Globus pallidus (tissue), 1 donor: ENCODE measurements at regions not wholly inside any gene's neighbourhood (a gene's known extent, or its start where the extent isn't known, plus 50 kb on each side); places are given as distances from the start of the nearest gene placed in this dataset.
"Not testable (repeated sequence)": the region's sequence is repeated elsewhere in the genome, so short reads cannot be mapped to it uniquely, and the experiment has no call there.

Experiments
- DNase-seq: peaks from one replicate; pipeline ENCODE4 v3.0.0-alpha.2; 2015; ENCODE audit warnings: low spot score

DNA sequence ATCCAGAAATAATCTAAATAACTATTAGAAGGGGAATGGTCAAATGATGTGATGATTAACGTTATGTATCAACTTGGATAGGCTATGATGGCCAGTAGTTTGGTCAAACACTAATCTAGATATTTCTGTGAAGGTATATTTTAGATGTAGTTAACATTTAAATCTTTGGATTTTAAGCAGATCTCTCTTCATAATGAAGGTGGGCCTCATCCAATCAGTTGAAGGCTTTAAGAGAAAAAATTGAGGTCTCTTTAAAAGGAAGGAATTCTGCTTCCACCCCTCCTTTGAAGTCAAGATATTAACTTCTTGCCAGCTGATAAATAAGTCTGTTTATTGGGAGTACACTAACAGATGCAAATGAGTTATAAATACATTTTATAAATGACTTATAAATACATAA lies 760.0 kb upstream of the SLC35B3 start:
- DNase-seq: no peak

DNA sequence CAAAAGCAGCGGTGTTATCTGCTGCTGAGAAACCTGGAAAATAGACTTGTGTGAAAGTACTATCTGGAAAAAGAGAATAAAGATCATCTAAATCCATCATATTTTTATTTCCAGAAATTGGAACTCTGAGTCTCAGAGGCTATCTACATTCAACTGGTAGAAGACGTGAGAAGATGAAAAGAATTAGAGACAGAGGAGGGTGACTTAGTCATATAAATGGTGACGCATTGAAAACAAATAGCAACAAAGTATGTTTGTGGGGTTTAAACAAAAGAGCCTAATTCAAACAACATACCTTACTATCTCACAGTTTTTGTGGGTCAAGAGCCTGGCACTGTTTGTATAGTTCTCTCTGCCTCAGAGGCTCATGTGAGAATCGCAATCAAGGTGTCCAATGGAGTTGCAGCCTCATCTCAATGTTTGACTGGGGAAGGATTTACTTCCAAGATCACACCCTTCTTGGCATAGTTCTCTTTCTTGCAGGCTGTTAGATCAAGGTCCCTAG lies 757.1 kb upstream of the SLC35B3 start:
- DNase-seq: no peak

DNA sequence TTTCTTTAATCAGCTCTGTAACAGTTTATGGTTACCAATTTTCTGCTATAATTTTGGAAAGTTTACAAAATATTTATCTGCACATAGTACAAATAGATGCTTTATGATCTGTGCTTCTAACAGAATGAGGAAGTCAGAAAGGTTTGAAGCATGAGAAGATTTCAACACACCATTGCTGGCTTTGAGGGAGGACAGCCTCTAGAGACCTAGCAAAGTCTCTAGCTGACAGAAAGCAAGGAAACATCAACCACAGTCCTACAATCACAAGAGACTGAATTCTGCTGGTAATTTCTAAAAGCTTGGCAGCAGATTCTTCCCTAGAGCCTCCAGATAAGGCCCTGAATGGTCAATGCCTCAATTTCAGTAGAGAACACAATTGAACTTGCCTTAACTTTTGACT lies 750.8 kb upstream of the SLC35B3 start:
- no peak for DNase-seq

DNA sequence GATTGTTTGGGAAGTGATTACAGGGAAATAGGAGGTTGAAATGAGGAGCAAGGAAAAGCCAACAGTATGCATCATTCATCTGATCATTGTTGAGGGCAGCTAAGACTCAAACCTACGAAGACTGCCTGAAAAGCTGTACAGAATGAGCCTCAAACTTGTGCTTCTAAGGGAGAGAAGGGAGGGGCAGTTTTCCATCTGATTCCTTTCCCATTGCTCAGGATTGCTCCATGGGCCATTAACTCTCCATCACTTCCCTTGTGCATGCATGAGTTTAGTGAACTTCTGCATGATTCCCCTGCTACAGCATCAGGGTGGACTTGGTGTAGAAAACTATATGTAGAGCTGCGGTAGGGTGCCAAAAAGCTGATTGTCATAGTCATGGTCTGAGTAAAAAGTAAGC lies 742.7 kb upstream of the SLC35B3 start:
- no peak for DNase-seq

DNA sequence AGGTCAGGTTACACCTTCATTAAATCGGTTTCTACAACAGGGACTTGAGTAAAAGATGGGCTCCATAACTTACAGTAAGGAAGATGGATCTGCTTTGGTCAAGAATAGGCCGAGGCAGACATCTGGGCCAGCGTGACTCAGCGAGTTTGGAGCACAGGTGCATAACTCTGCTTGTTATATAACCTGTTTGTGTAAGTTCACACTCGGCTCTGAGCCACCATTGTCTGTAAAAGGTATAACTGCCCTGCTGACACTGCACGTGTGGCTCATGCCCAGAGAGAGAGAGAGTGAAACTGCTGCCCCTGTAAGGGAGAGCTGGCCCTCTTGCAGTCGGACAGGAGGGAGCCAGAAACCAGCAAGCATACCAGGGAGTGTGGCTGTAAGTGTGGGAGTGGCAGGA lies 737.9 kb upstream of the SLC35B3 start:
- DNase-seq: no peak

DNA sequence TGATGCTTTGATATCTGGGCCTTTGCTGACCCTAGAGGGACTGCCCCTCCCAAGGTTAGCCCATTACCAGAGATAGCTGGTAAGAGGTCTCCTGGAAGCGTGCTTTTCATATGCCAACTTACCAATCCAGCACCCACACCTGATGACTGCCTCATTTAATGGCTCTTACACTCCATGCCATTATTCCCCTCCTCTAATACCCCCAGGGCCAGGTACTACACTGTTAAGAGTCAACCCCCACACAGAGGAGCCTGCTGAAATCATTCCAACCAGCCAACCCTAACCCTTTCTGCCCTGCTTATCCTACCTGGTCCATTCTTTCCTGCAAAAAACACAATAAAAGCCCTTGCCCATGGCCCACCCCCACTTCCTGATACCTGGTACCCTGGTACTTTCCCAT lies 736.8 kb upstream of the SLC35B3 start:
- no peak for DNase-seq

DNA sequence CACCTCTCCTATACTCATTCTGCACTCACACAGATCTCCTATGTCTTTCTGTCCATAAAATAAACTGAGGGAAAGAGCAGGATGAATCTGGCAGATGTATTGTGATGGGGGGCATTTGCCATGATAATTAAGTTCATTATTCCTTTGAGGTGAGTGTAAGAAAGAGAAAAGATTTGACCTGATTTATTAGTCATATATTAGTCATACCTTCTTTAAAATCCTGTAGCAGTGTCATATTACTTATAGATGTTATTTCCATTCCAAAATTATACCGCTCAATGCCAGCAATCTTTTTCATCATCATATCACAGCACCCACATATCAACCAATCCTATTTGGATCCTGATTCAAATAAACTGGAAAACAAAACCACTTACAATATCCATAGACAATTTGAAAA lies 733.3 kb upstream of the SLC35B3 start:
- no peak for DNase-seq

DNA sequence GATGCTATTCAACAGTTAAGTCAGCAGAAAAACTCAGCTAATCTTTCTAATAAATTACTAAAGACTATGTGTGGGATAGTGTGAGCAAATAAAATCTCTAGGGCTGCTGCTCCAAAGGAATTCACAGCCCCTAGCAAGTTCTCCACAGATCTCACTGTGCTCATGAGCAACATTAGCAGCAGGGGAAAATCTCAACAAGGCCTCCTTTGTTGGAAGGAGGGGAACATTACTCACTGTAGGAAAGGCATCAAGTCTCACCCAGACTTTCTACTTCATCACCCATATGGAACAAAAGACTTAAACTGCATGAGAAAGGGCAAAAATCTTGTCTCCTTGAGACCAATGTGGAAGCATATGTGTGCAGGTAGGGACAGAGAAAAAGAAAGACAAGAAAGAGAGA lies 726.4 kb upstream of the SLC35B3 start:
- DNase-seq: no peak

DNA sequence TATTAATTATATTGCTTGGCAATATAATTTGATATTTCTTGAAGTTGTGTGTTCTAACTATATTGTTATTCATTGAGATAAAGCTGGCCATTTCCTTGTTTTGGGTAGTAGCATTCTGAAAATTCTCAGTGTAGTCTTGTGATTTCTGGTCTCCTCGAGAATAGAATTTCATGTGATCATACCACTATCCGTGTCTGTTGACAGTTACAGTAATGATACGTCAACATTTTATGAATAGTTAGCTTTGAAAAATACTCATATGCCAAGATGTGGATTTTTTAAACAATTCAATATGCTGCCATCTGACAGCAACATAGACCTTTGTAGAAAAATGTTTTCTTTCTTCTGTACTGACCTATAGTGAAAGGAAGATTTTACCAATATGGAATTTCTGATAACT lies 723.7 kb upstream of the SLC35B3 start:
- DNase-seq: no peak

DNA sequence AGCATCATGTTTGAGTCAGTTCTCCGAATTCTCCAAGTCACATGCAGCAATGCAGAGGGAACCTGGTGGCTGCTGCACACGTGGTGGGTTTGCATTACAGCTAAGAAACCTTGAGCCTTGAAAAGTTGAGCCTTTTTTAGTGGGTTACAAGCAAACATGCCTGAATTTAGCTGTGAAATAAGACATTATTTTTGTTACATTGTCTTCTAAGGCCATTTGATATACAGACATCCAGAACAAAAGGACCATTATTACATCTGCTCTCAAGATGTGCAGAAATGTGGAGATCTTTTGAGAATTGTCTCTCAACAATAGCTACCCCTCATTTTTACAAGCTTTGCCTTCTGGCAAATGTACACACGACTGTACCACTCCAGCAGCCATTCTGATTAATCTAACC lies 720.5 kb upstream of the SLC35B3 start:
- no peak for DNase-seq

DNA sequence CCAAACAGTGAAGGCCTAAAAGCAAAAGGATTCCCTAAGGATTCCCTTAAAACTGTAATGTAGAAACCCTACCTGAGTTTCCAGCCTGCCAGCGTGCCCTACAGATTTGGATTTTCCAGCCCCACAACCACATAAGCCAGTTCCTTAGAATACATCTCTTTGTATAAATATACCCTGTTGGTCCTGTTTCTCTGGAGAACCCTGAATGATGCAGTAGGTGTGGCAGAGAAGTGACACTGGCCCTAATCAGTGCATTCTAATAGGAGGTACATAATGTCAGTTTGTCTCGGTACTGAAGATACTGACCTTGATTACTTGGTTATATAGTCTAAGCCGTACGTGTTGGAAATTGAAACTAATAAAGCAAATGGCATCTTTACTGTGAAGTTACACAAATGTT lies 707.8 kb upstream of the SLC35B3 start:
- DNase-seq: no peak

DNA sequence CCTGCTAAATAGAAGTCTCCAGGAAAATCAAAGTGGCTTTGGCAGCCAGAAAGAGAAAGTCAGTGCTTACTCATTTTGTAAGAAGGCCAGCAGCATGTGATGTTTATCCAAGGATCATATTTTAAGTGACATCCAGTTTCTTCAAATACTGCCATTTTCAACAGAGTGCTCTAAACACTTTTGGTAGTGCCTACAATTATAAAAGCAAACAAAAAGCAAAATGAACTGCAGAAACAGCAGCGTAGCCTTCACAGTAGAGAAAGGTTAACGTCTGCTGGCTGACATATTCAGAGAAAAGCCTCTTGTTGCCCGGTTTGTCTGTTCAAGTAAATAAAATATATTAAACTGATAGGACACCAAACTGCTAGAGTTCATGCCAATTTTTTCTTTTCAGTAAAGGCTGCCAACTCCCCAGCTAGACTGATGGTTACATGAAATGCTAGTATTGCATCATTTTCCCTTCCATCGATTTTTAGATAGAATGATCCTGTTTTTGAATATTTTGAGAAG lies 705.7 kb upstream of the SLC35B3 start:
- no peak for DNase-seq

DNA sequence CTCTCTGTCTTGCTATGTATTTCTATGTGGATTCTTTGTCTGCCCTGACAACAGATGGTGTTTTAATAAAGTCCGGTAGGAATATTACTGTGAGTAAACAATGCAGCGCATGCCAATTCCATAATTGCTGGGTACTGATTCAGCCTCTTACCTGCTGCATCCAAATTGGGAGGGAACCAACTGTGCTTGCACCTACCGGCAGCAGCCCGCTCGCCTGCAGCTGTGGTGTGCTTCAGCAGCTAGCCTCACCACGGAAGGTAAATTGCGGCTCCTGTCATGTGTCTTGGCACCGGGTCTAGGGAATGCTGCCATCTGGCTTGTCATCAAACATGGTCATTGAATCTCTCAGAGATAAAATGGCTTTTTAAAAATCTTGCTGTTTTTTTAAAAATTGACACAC lies 704.8 kb upstream of the SLC35B3 start:
- DNase-seq: no peak

DNA sequence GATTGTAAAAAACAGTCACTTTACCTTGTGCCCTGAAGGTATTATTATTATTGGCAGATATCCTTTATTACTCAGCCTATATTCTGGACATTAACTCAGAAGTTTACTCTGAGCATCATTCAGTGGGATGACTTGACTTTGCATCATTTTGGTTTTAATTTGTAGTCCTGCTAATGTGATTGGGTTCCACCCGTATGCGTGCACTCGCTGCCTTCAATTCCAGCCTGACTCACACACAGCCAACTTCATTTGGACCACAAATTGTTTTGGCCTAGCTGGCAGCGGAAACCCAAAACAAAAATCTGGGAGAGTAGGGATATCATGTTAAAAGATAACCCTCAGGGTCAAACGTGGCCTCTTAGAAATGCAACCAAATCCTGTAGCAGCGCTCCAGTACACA lies 704.4 kb upstream of the SLC35B3 start:
- DNase-seq: no peak

DNA sequence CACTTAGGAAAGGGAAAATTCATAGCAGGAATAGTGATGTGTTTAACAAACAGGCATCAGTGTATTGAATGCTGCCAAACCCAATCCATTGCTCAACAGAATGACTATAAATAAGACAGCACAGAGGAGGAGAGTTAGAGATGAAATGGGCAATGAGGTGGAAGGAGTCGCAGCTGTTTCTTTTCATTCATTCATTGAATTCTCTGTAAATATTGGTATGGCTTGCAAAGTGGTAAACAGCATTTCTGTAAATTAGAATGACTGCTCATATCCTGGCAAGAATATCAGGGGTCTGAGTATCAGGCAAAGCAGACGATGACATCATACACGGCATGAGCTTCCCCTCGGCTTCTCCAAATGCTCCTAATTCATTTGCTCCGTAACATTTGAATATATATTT lies 703.6 kb upstream of the SLC35B3 start:
- no peak for DNase-seq

DNA sequence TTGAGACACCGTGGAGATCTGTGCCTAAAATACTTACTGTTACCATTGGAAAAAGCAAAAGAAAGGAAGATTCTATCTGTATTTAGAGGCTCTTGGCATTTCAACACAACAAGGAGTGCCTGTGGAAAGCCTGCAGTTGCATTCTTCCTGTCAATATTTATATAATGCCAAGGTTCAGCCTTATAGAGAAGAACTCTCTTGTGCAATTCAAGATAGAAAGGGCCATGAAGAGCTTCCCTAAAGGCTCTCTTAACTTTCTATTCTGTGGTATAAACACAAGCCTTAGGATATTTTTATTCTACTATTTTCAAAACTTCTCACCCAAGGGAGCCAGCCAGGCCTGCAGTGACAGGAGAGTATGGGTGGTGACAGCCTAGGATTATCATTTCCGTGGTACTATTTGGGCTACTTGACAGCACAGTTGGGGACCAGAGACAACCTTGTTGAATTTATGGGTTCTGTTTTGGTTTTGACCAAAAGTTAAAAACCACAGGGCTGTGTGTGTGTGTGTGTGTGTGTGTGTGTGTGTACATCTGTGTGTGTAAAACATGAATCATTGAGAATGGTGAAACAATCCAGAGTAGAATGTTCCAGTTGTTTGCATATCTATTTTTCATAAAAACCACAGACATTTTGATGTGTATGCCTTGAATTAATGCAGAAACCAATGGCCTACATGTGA lies 700.9 kb upstream of the SLC35B3 start:
- DNase-seq: no peak

DNA sequence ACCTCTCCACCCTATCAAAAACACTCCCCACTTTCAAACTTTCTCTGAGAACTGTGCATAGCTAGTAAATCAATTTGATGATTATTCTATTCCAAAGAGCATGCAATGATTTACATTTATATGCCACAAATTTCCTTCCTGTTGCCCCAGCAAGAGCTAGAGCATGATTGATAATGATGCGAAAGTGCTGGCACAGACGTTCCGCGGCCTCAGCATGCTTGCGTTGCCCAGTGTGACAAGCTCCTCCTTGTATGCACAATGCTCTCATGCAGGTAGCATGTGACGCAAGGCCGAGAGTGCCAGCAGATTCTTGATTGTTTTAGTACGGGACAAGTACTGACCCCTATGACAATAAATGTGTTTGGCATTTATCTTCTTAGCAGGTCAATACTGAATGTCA lies 696.3 kb upstream of the SLC35B3 start:
- DNase-seq: no peak

DNA sequence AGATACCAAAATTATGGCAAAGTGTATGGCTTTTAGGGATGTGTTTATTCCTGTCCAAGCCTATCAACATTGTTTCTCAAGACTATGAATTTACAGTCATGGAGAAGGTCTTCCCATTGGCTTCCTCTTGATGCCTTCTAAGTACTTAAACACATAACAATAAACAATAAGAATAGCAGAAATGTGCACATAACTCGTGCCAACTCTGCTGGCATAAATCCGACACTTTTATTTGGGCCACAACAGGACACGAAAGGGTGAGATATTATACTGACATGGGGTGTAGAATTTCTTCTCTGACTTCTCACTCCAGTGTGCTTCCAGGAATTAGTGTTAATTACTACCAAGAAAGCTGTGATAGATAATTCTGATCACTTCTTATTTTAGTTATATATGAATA lies 695.9 kb upstream of the SLC35B3 start:
- no peak for DNase-seq

DNA sequence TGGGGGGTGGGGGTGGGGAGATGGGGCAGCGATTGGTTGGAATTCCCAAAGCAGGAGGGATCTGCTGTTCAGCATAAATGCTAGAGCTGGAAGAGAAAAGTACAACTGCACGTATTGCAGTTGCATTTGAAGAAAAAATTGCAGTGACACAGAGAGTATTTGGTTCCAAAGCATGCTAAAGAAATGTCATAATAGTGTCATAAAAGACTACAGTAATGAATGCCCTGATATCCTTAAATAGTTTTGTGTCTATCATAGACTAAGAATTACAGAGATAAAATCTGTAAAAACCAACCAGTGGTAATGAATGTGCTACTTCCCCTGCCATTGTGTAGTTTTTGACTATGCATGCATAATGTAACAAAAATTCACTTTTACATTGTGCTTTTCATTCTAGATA lies 693.6 kb upstream of the SLC35B3 start:
- DNase-seq: no peak

DNA sequence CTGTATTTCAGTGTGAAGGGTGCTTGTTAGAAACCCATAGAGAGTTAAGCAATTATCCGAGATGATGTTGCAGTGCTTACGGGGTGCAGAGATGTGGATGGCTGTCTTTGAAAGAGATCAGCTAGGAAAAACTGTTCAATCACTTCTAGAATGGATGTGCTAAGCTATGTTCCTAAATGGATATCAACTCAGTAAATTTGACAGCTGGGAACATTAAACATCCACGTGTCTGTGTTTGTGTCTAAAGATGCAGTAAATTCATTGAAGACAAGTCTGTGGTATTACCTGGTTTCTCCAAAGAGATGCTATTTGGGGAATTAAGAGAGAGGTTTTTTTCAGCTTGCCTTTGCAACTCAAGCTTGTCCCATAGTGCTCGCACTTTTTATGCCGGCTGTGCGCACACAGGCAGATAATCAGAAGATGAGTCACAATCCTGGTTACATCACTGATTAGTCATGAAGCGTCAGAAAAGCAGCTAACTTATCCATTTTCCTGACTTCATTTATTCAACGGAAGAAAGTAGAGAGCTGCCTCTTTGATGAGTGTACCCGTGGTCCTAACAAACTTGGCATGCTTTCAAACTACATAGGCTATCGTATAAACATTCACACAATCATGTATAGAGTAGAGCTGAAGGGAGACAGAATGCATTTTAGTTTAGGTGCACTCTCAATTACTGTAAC lies 691.7 kb upstream of the SLC35B3 start:
- no peak for DNase-seq

DNA sequence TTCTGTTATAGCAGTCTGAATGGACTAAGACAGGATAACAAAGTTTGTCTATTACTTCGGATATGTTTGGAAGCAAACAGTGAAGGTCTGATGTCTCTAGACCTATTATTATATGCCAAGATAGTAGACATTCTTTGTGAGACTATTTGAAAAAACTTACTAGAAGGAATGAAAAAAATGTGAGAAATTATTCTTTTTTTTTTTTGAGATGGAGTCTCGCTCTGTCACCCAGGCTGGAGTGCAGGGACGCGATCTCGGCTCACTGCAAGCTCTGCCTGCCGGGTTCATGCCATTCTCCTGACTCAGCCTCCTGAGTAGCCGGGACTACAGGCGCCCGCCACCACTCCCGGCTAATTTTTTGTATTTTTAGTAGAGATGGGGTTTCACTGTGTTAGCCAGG lies 690.7 kb upstream of the SLC35B3 start:
- not testable (repeated sequence) for DNase-seq

DNA sequence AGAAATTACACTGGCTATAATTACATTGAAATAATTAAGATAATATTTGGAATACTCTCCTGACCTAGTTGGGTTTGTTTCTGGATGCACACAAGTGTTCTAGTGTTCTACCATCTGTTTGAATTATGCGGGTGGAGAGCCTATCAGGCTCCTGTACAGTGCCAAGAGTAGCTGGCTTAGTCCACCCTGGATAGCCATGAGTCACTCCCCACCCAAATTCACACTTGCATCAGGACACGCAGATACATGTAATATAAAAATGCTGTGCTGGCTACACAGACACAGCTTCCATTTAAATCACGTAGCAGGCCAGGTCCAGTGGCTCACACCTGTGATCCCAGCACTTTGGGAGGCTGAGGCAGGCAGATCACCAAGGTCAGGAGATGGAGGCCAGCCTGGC lies 686.2 kb upstream of the SLC35B3 start:
- no peak for DNase-seq

DNA sequence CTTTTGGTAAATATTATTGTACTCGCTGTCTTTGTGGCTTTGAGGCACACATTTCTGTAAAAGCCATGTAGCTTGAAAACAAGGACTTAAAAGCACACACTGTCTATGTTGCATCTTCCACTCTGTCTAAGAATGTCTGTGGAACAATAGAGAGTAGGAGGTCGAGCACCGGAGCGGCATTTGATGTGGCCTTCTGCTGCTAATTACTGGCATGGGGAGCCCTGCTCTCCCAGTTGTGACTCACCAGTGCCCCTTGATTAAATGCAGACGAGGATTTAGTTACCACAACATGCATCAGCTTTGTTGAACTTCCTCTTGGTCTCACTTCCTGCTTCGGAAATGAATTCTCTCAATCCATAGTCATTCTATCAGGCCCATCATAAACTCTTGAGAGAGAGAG lies 680.7 kb upstream of the SLC35B3 start:
- no peak for DNase-seq

DNA sequence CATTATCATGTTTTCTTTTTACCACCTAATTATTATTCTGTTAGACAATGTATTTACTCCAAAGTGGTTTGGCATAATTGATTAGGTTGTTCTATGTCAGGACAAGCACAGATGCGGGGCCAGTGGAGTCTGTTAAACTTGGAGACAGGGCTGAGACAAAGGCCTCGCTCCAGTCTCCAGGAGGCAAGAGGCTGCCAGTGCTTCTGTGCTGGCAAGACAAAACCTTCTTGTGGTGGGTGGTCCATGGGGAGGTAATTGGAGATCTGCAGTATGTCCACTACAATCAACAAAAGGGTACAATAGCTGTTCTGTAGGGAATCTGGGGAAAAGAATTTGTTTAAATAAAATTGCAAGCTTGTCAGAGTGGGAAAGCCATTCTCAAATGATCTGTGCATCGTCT lies 677.2 kb upstream of the SLC35B3 start:
- no peak for DNase-seq
